GM23338 (cell line): ENCODE measurements at regions not wholly inside any gene's neighbourhood (a gene's known extent, or its start where the extent isn't known, plus 50 kb on each side); places are given as distances from the start of the nearest gene placed in this dataset.

Source experiments
- ATAC-seq: fragments of 200-7000 bp; cut with Tn5 transposase; 3 replicates; pipeline ENCODE4 v1.9.1; 2020
- DNase-seq: peaks from one replicate; pipeline ENCODE4 v3.0.0-alpha.2; 2015; ENCODE audit warnings: low spot score
- H2AFZ ChIP-seq: fragments of 200-600 bp; sonication (generic); 2 replicates; pipeline ENCODE4 v1.8.0; 2016; ENCODE audit warnings: antibody characterized with exemption, mild to moderate bottlenecking, moderate library complexity
- H3F3A ChIP-seq: fragments of 200-600 bp; sonication (generic); replicated peaks from 2 replicates; pipeline ENCODE4 v1.8.0; 2017; ENCODE audit warnings: antibody characterized with exemption, mixed run types, low read depth
- H3K27ac ChIP-seq: fragments of 200-600 bp; sonication (generic); 2 replicates; pipeline ENCODE4 v1.6.1; 2016; ENCODE audit warnings: low read depth
- H3K27me3 ChIP-seq: fragments of 200-600 bp; sonication (generic); 2 replicates; pipeline ENCODE4 v1.8.0; 2016; ENCODE audit warnings: mild to moderate bottlenecking, mixed run types, moderate library complexity; ENCODE audit not compliant: insufficient read depth
- H3K36me3 ChIP-seq: fragments of 200-600 bp; sonication (generic); 2 replicates; pipeline ENCODE4 v1.8.0; 2016; ENCODE audit warnings: mild to moderate bottlenecking; ENCODE audit not compliant: insufficient read depth
- H3K4me1 ChIP-seq: fragments of 200-600 bp; sonication (generic); 2 replicates; pipeline ENCODE4 v1.8.0; 2016; ENCODE audit warnings: mild to moderate bottlenecking, moderate library complexity; ENCODE audit not compliant: insufficient read depth
- H3K4me2 ChIP-seq: fragments of 200-600 bp; sonication (generic); 2 replicates; pipeline ENCODE4 v1.7.1; 2017; ENCODE audit warnings: mixed run types
- H3K4me3 ChIP-seq: fragments of 200-600 bp; sonication (generic); 2 replicates; pipeline ENCODE4 v1.6.1; 2016; ENCODE audit warnings: mixed run types
- H3K79me2 ChIP-seq: fragments of 200-600 bp; sonication (generic); replicated peaks from 2 replicates; pipeline ENCODE4 v1.8.0; 2017; ENCODE audit warnings: mild to moderate bottlenecking; ENCODE audit not compliant: insufficient read depth
- H3K9me2 ChIP-seq: fragments of 200-600 bp; sonication (generic); 2 replicates; pipeline ENCODE4 v1.8.0; 2017; ENCODE audit not compliant: insufficient read depth
- H4K20me1 ChIP-seq: fragments of 200-600 bp; sonication (generic); replicated peaks from 2 replicates; pipeline ENCODE4 v1.8.0; 2017; ENCODE audit warnings: mild to moderate bottlenecking; ENCODE audit not compliant: insufficient read depth
- H3K27ac Mint-ChIP-seq: 2 replicates; pipeline ENCODE4 v1.8.0; 2020; ENCODE audit warnings: inconsistent platforms, mild to moderate bottlenecking, moderate library complexity, mixed read lengths
- H3K27me3 Mint-ChIP-seq: 3 replicates; pipeline ENCODE4 v1.8.0; 2022; ENCODE audit warnings: low read depth, mild to moderate bottlenecking, moderate library complexity, mixed read lengths, inconsistent platforms; ENCODE audit not compliant: insufficient read depth, poor library complexity
- H3K36me3 Mint-ChIP-seq: 3 replicates; pipeline ENCODE4 v1.8.0; 2021; ENCODE audit warnings: low read depth, mild to moderate bottlenecking, inconsistent platforms, moderate library complexity, mixed read lengths
- H3K4me1 Mint-ChIP-seq: 3 replicates; pipeline ENCODE4 v1.8.0; 2020; ENCODE audit warnings: mild to moderate bottlenecking, inconsistent platforms, mixed read lengths
- H3K4me3 Mint-ChIP-seq: 3 replicates; pipeline ENCODE4 v1.8.0; 2021; ENCODE audit warnings: moderate library complexity, mild to moderate bottlenecking, inconsistent platforms, mixed read lengths
- H3K9me3 Mint-ChIP-seq: 3 replicates; pipeline ENCODE4 v1.8.0; 2020; ENCODE audit warnings: moderate library complexity, mild to moderate bottlenecking, inconsistent platforms, mixed read lengths
- CREB1 ChIP-seq: fragments of 250-450 bp; sonication (Bioruptor Pico); IDR thresholded peaks from 2 replicates; pipeline ENCODE4 v1.5.0; 2020; ENCODE audit warnings: low read depth, mild to moderate bottlenecking, moderate library complexity
- EZH2 ChIP-seq: fragments of 200-600 bp; sonication (generic); IDR thresholded peaks from one replicate; pipeline ENCODE4 v1.8.0; 2017; ENCODE audit warnings: antibody characterized with exemption, mild to moderate bottlenecking, low read depth; ENCODE audit not compliant: unreplicated experiment
- EZH2phosphoT487 ChIP-seq: fragments of 200-600 bp; sonication (generic); IDR thresholded peaks from one replicate; pipeline ENCODE4 v1.8.1; 2018; ENCODE audit warnings: antibody characterized with exemption; ENCODE audit not compliant: unreplicated experiment
- JUNB ChIP-seq: IDR thresholded peaks from one replicate; pipeline ENCODE4 v1.6.1; 2016; ENCODE audit warnings: antibody characterized with exemption; ENCODE audit not compliant: unreplicated experiment
- NANOG ChIP-seq: IDR thresholded peaks from 2 replicates; pipeline ENCODE4 v1.6.1; 2016; ENCODE audit warnings: antibody characterized with exemption, borderline replicate concordance
- POLR2AphosphoS5 ChIP-seq: IDR thresholded peaks from 2 replicates; pipeline ENCODE4 v1.6.1; 2016; ENCODE audit warnings: antibody characterized with exemption, low read depth
- REST ChIP-seq: IDR thresholded peaks from one replicate; pipeline ENCODE4 v1.6.1; 2018; ENCODE audit warnings: antibody characterized with exemption; ENCODE audit not compliant: unreplicated experiment
- STAT1 ChIP-seq: IDR thresholded peaks from one replicate; pipeline ENCODE4 v1.6.1; 2016; ENCODE audit warnings: antibody characterized with exemption; ENCODE audit not compliant: unreplicated experiment
- ZNF114 ChIP-seq: fragments of 250-450 bp; sonication (Bioruptor Pico); IDR thresholded peaks from 2 replicates; pipeline ENCODE4 v1.5.0; 2020; ENCODE audit warnings: mild to moderate bottlenecking, moderate library complexity
- ZNF331 ChIP-seq: fragments of 250-450 bp; sonication (Bioruptor Pico); IDR thresholded peaks from 2 replicates; pipeline ENCODE4 v1.5.0; 2020; ENCODE audit warnings: low read depth, mild to moderate bottlenecking, moderate library complexity
- ZNF462 ChIP-seq: fragments of 250-450 bp; sonication (Bioruptor Pico); IDR thresholded peaks from 2 replicates; pipeline ENCODE4 v1.5.0; 2020; ENCODE audit warnings: mild to moderate bottlenecking, moderate library complexity
- TF ChIP-seq, protein P1 (sequence below): IDR thresholded peaks from 2 replicates; pipeline ENCODE4 v1.6.1; 2016; ENCODE audit warnings: antibody characterized with exemption
- TF ChIP-seq, protein P2 (sequence below), 2 experiments: fragments of 200-600 bp in 1 of 2; sonication (generic) in 1 of 2; conservative IDR thresholded peaks; 2 replicates each; pipeline versions ENCODE4 v1.5.1 to v1.6.1; 2016 to 2017; ENCODE audit warnings: antibody characterized with exemption in 2 of 2, low read depth in 2 of 2, mild to moderate bottlenecking in 2 of 2, moderate library complexity in 1 of 2

- Histone ChIP-seq H4K20me1 (no peaks in the 10 kb centered on the region), H3K4me3 (no peak overlapping the region), H2AFZ (no peak overlapping the region), H3F3A (no peaks in the 10 kb centered on the region), H3K9me2 (peaks cover 11% of the 10 kb centered on the region), H3K4me1 (peaks cover 3% of the 10 kb centered on the region; the same call in 1 of the 2 replicates), H3K27ac (no peak overlapping the region), H3K4me2 (no peak overlapping the region), H3K79me2 (no peaks in the 10 kb centered on the region), H3K36me3 (no peaks in the 10 kb centered on the region), H3K27me3 (no peaks in the 10 kb centered on the region)
- no peak for TF ChIP-seq JUNB
- no peak for TF ChIP-seq CREB1 (CRISPR knock-in tag)
- TF ChIP-seq EZH2phosphoT487 = no peak
- no peak for TF ChIP-seq ZNF114 (CRISPR knock-in tag)
- TF ChIP-seq ZNF462 (CRISPR knock-in tag) = no peak
- no peak for TF ChIP-seq ZNF331 (CRISPR knock-in tag)
- TF ChIP-seq EZH2 = no peak
- TF ChIP-seq STAT1 = no peak
- TF ChIP-seq NANOG = no peak
- TF ChIP-seq, protein P1, sequence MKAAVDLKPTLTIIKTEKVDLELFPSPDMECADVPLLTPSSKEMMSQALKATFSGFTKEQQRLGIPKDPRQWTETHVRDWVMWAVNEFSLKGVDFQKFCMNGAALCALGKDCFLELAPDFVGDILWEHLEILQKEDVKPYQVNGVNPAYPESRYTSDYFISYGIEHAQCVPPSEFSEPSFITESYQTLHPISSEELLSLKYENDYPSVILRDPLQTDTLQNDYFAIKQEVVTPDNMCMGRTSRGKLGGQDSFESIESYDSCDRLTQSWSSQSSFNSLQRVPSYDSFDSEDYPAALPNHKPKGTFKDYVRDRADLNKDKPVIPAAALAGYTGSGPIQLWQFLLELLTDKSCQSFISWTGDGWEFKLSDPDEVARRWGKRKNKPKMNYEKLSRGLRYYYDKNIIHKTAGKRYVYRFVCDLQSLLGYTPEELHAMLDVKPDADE = no peak
- TF ChIP-seq, protein P2, sequence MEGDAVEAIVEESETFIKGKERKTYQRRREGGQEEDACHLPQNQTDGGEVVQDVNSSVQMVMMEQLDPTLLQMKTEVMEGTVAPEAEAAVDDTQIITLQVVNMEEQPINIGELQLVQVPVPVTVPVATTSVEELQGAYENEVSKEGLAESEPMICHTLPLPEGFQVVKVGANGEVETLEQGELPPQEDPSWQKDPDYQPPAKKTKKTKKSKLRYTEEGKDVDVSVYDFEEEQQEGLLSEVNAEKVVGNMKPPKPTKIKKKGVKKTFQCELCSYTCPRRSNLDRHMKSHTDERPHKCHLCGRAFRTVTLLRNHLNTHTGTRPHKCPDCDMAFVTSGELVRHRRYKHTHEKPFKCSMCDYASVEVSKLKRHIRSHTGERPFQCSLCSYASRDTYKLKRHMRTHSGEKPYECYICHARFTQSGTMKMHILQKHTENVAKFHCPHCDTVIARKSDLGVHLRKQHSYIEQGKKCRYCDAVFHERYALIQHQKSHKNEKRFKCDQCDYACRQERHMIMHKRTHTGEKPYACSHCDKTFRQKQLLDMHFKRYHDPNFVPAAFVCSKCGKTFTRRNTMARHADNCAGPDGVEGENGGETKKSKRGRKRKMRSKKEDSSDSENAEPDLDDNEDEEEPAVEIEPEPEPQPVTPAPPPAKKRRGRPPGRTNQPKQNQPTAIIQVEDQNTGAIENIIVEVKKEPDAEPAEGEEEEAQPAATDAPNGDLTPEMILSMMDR (conservative IDR thresholded peaks at IDR 0.05; ENCODE audit: low read depth in 2 of 2) = no peak
- no peak for TF ChIP-seq POLR2AphosphoS5
- no peak for TF ChIP-seq REST
- Mint-ChIP-seq H3K4me1 (peaks cover 13% of the 10 kb centered on the region), H3K36me3 (peaks cover 4% of the 10 kb centered on the region; the same call in 2 of the 3 replicates), H3K9me3 (peaks cover 33% of the 10 kb centered on the region), H3K4me3 (no peak overlapping the region), H3K27me3 (no peaks in the 10 kb centered on the region), H3K27ac (no peak overlapping the region)
- ATAC-seq (no peak), DNase-seq (no peak)
Measured at GRCh38 chr2:111226876-111227700, 106.4 kb downstream of the BCL2L11 start.
